ENCODE measurements at regions not wholly inside any gene's neighbourhood (a gene's known extent, or its start where the extent isn't known, plus 50 kb on each side); places are given as distances from the start of the nearest gene placed in this dataset.

DNA sequence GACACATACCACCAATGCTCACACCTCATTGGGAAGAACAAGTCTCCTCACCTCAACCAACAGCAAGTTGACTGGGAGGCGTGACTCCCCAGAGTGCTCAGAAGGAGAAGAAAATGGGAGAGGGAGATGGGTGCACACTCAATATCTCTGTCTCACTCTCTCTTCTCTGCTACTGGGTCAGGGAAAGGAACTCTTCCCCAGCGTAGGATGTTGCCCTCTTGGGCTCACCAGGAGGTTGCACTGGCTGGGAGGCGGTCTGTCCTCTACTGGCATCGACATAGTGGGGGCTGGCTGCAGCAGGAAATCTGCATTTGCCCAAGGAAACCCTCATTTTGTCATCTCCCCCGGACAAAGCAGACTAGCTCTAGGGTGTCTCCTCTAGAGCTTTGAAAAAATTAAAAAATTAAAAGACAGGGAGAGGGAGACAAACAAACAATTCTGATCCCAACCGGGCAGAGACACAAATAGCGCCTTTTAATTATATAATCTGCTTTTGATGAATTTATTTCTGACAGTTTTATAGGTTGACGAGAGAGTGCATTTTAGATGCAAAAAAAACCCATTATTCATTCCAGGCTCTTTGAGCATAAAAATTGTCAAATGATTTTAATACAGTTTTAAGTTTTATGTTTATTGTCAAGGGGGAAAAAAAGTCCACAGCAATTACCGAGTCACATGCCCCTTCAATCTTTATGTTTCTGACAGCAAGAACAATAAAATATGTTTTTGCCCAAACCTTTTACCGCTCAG lies 179.3 kb upstream of the MVB12B start:
- TF ChIP-seq, protein P1, sequence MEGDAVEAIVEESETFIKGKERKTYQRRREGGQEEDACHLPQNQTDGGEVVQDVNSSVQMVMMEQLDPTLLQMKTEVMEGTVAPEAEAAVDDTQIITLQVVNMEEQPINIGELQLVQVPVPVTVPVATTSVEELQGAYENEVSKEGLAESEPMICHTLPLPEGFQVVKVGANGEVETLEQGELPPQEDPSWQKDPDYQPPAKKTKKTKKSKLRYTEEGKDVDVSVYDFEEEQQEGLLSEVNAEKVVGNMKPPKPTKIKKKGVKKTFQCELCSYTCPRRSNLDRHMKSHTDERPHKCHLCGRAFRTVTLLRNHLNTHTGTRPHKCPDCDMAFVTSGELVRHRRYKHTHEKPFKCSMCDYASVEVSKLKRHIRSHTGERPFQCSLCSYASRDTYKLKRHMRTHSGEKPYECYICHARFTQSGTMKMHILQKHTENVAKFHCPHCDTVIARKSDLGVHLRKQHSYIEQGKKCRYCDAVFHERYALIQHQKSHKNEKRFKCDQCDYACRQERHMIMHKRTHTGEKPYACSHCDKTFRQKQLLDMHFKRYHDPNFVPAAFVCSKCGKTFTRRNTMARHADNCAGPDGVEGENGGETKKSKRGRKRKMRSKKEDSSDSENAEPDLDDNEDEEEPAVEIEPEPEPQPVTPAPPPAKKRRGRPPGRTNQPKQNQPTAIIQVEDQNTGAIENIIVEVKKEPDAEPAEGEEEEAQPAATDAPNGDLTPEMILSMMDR (IDR thresholded peaks at IDR 0.05), result no peak
- TF ChIP-seq EZH2 (IDR thresholded peaks at IDR 0.05; ENCODE audit: borderline replicate concordance, insufficient read depth, low read depth, low read length, poor library complexity, severe bottlenecking), result no peak
